GM12872 (cell line): ENCODE measurements at regions not wholly inside any gene's neighbourhood (a gene's known extent, or its start where the extent isn't known, plus 50 kb on each side); places are given as distances from the start of the nearest gene placed in this dataset.

ENCODE experiments used
- CTCF ChIP-seq: IDR thresholded peaks from 3 replicates; pipeline ENCODE4 v1.5.1; 2011; ENCODE audit warnings: low read depth, mild to moderate bottlenecking, low read length, moderate library complexity; ENCODE audit not compliant: insufficient read depth

GRCh38 chr21:27475363-27475955, 508.6 kb upstream of the ADAMTS5 start:
- no peak for TF ChIP-seq CTCF

GRCh38 chr21:27467366-27467765, 500.5 kb upstream of the ADAMTS5 start:
- no peak for TF ChIP-seq CTCF

- no peak for TF ChIP-seq CTCF
Observed at GRCh38 chr21:27466140-27466539, 499.3 kb upstream of the ADAMTS5 start.

- no peak for TF ChIP-seq CTCF
Observed at GRCh38 chr21:27464648-27465047, 497.8 kb upstream of the ADAMTS5 start.

GRCh38 chr21:27462726-27463125, 495.8 kb upstream of the ADAMTS5 start:
- no peak for TF ChIP-seq CTCF

GRCh38 chr21:27454234-27454633, 487.3 kb upstream of the ADAMTS5 start:
- TF ChIP-seq CTCF, result no peak

GRCh38 chr21:27451116-27451515, 484.2 kb upstream of the ADAMTS5 start:
- no peak for TF ChIP-seq CTCF
